ENCODE measurements at regions not wholly inside any gene's neighbourhood (a gene's known extent, or its start where the extent isn't known, plus 50 kb on each side); places are given as distances from the start of the nearest gene placed in this dataset.

DNA sequence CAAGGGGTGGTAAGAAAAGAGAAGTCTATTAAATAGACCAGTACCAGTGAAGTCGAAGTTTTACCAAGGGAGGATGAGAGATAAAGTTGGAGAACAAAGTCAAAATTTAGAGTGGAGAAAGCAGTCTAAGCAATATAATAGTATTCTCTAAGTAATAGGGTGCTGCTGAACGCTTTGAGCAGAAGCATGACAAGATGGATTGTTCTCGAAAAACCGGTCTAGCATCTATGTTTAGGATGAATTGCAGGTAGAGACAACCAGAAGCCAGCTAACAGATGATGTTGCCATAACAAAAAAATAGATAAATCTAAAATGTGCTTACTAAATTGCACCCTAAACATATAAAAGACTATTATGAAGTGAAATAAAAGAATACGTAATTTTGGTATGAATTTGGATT is 237.0 kb downstream of the PRELID2 start:
- Mint-ChIP-seq H3K27me3 (ENCODE audit: unreplicated experiment) (no peaks in the 10 kb centered on the region), H3K4me3 (ENCODE audit: low read depth, unreplicated experiment) (no peak overlapping the region), H3K9me3 (ENCODE audit: low read depth, unreplicated experiment) (no peaks in the 10 kb centered on the region), H3K4me1 (ENCODE audit: low read depth, unreplicated experiment) (no peaks in the 10 kb centered on the region), H3K27ac (ENCODE audit: unreplicated experiment) (no peak overlapping the region), H3K36me3 (ENCODE audit: insufficient read depth, unreplicated experiment) (no peaks in the 10 kb centered on the region)
- no TSS peak for BruUV-seq (replicated peaks)
- intact Hi-C loops (cut with micrococcal nuclease; ENCODE audit: unreplicated experiment), result no loop called here
- TF ChIP-seq, protein P1, sequence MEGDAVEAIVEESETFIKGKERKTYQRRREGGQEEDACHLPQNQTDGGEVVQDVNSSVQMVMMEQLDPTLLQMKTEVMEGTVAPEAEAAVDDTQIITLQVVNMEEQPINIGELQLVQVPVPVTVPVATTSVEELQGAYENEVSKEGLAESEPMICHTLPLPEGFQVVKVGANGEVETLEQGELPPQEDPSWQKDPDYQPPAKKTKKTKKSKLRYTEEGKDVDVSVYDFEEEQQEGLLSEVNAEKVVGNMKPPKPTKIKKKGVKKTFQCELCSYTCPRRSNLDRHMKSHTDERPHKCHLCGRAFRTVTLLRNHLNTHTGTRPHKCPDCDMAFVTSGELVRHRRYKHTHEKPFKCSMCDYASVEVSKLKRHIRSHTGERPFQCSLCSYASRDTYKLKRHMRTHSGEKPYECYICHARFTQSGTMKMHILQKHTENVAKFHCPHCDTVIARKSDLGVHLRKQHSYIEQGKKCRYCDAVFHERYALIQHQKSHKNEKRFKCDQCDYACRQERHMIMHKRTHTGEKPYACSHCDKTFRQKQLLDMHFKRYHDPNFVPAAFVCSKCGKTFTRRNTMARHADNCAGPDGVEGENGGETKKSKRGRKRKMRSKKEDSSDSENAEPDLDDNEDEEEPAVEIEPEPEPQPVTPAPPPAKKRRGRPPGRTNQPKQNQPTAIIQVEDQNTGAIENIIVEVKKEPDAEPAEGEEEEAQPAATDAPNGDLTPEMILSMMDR (IDR thresholded peaks at IDR 0.05; ENCODE audit: unreplicated experiment), result no peak
- CTCF ChIA-PET, result no interaction called here
- no peak for DNase-seq

DNA sequence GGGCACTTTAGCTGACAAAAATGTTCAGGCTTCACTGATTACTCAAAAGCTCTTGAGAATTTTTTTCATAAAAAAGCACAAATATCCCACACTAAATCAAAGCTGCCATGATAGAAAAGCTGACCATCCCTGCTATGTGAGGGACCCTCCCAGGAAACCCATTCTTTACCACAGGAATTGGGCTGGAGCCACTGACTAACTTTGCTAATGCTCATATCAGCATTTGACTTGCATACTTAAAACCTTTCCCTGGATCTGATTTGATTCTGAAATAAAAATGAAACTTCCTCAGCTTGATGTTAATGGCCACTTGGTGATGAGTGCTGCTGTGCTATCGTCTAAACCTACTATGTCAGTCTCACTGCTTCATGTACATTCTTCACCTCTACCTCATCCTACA is 243.6 kb downstream of the PRELID2 start:
- Mint-ChIP-seq H3K27me3 (ENCODE audit: unreplicated experiment) (no peaks in the 10 kb centered on the region), H3K9me3 (ENCODE audit: low read depth, unreplicated experiment) (no peaks in the 10 kb centered on the region), H3K36me3 (ENCODE audit: insufficient read depth, unreplicated experiment) (peaks cover 7% of the 10 kb centered on the region), H3K4me3 (ENCODE audit: low read depth, unreplicated experiment) (no peak overlapping the region), H3K27ac (ENCODE audit: unreplicated experiment) (no peak overlapping the region), H3K4me1 (ENCODE audit: low read depth, unreplicated experiment) (peaks cover 21% of the 10 kb centered on the region)
- DNase-seq, result no peak
- CTCF ChIA-PET, result interaction anchor here (0.6 to 1.3 kb wide), 3 partner anchors 9 to 614 kb away, joined by 3 to 5 read pairs (median 3); no protein-coding TSS in a partner anchor
- TF ChIP-seq, protein P1 (IDR thresholded peaks at IDR 0.05; ENCODE audit: unreplicated experiment), result no peak
- intact Hi-C loops (cut with micrococcal nuclease; ENCODE audit: unreplicated experiment), result no loop called here
- BruUV-seq (replicated peaks), result no TSS peak

DNA sequence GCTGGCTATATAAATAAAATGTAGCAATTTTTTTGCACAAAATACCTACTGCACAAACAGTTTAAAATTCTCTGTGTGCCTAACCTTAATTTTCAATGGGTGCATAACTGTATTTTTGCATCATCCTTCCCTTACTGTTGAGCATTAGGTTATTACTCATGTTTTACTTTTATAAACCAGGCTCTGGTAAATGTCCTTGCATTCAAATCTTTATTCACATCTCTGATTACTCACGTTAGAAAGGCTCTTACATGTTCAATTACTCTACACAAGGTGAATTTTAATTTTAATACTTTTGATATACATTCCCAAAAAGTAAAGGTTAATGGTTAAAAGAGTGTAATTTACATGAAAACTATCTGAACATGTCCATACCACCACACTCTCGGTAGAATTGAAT is 246.1 kb downstream of the PRELID2 start:
- intact Hi-C loops (cut with micrococcal nuclease; ENCODE audit: unreplicated experiment), result loop anchor here (5.0 kb wide), 1 partner anchor 78 kb away; no protein-coding TSS in a partner anchor
- CTCF ChIA-PET, result interaction anchor here (0.7 kb wide), 1 partner anchor 464 kb away, joined by 3 read pairs; no protein-coding TSS in a partner anchor

DNA sequence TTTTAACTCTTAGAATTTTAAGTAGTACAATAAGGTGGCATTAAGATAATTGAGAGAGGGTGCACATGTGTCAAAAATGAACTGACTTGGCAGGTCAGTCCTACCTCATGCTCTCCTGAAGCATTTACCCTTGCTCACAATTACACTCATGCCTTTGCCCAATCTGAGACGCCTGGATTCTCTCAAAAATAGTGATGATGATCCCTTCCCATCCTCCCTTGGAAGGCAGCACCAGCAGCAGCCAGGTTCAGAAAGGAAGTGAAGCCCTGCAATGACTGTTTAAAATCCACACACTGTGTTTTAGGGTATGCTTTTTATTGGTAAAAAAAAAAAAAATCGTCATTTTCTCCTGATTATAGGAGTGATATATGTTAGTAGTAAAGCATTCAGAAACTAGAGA is 246.6 kb downstream of the PRELID2 start:
- TF ChIP-seq, protein P1 (IDR thresholded peaks at IDR 0.05; ENCODE audit: unreplicated experiment), result no peak
- Mint-ChIP-seq H3K27ac (ENCODE audit: unreplicated experiment) (peak overlapping the region; percentile 92), H3K27me3 (ENCODE audit: unreplicated experiment) (no peaks in the 10 kb centered on the region), H3K36me3 (ENCODE audit: insufficient read depth, unreplicated experiment) (peaks cover 7% of the 10 kb centered on the region), H3K4me1 (ENCODE audit: low read depth, unreplicated experiment) (peaks cover 41% of the 10 kb centered on the region), H3K9me3 (ENCODE audit: low read depth, unreplicated experiment) (no peaks in the 10 kb centered on the region), H3K4me3 (ENCODE audit: low read depth, unreplicated experiment) (no peak overlapping the region)
- intact Hi-C loops (cut with micrococcal nuclease; ENCODE audit: unreplicated experiment), result loop anchor here (5.0 kb wide), 1 partner anchor 79 kb away; no protein-coding TSS in a partner anchor
- CTCF ChIA-PET, result interaction anchor here (0.7 kb wide), 1 partner anchor 464 kb away, joined by 3 read pairs; no protein-coding TSS in a partner anchor
- no peak for DNase-seq
- BruUV-seq (replicated peaks), result no TSS peak

More for the DNA sequence above, 246.1 kb downstream of the PRELID2 start:
- Mint-ChIP-seq H3K4me3 (ENCODE audit: low read depth, unreplicated experiment) (no peak overlapping the region), H3K4me1 (ENCODE audit: low read depth, unreplicated experiment) (peaks cover 41% of the 10 kb centered on the region), H3K27me3 (ENCODE audit: unreplicated experiment) (no peaks in the 10 kb centered on the region), H3K9me3 (ENCODE audit: low read depth, unreplicated experiment) (no peaks in the 10 kb centered on the region), H3K36me3 (ENCODE audit: insufficient read depth, unreplicated experiment) (peaks cover 7% of the 10 kb centered on the region), H3K27ac (ENCODE audit: unreplicated experiment) (no peak overlapping the region)
- TF ChIP-seq, protein P1 (IDR thresholded peaks at IDR 0.05; ENCODE audit: unreplicated experiment), result no peak
- DNase-seq, result no peak
- no TSS peak for BruUV-seq (replicated peaks)
